Activated naive CD4-positive, alpha-beta T cell (primary cell): ENCODE measurements at regions not wholly inside any gene's neighbourhood (a gene's known extent, or its start where the extent isn't known, plus 50 kb on each side); places are given as distances from the start of the nearest gene placed in this dataset.

Experiments used
- DNase-seq, 4 experiments: peaks; one replicate each; lab custom pipeline; 2025; lab: John Stamatoyannopoulos, UW

DNA sequence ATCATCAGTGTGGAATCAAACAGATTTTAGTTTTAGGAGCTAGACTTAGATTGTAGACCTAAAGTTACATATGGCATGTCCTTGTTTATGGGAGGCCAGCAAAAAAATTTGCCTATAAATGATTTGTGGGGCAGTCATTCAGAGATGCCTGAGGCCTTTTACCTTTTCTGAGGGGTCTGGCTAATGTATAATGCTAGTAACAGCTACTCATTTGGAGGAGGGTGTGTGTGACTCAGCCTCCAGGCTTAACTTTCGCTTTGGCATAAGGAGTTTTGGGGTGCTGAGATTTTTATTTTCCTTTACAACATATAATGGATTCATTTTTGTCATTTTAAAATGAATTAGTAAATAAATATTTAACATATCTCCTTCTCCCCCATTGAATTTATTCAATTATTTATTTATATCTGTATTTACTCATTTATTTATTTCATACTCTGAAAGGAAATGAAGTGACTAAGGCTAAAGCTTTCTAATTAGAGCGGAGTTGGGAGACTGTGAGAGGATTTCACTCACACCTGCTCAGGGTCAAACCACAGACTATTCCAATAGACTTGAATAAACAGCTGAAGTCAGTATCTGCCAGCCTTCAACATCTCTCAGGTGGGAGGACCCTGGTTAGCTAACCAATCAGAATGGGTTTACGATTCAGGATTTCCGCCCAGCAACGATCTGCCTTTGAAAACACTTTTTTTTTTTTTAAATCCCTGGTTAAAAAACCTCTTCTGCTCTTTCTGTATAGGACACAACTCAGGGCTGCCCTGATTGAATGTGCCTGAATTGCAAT lies 487.5 kb upstream of the SGCD start:
- DNase-seq: no peak

DNA sequence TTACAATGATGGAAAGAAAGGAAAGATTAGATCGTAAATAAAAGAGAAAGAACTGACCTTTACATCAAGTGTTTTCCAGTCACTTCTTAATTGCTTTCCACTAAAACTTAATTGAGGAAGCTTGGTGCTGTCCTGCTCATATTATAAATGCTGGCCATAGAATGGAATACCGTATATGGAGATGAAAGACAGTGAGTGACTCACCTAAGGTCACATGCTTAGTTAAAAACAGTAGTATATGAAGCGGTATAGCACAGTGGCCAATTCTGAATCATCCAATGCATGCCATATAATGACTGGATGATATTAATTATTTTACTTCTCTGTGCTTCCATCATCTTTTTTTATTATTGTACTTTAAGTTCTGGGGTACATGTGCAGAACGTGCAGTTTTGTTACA lies 482.4 kb upstream of the SGCD start:
- DNase-seq: no peak

DNA sequence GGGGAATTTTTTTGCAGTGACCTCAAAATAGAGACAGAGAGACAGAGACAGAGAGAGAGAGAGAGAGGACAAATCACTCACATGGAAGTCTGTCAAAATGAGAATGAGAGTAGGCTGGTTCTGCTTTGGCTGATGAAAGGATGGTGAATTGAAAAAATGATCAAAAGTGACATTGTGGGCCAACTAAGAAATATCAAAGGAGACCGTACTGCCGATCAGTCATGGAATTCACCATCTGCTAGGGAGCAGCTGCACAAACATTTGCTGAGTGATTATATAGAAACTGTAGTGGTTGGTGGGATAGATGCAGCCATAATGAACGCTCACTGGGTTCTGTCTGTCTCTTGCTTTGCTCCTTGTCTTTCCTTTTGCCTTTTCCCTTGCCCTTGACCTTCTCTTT lies 476.6 kb upstream of the SGCD start:
- no peak for DNase-seq

DNA sequence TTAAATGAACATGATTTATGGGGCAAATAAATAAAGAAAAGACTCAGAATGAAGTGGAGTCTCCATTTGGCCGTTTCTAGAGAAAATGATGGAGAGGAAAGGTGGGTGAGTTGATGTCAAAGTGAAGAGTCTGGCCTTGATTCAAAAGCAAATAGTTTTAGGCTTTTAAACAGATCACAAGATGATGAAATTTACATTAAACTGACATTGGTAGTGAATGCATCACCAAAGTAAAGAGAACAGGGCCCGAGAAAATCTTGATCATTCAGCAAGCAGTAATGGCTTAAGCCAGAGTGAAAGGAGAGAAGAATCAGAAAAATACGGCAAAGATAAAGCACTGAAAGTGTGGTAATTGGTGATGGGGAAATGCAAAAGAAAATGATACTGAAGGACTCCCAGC lies 460.0 kb upstream of the SGCD start:
- no peak for DNase-seq

DNA sequence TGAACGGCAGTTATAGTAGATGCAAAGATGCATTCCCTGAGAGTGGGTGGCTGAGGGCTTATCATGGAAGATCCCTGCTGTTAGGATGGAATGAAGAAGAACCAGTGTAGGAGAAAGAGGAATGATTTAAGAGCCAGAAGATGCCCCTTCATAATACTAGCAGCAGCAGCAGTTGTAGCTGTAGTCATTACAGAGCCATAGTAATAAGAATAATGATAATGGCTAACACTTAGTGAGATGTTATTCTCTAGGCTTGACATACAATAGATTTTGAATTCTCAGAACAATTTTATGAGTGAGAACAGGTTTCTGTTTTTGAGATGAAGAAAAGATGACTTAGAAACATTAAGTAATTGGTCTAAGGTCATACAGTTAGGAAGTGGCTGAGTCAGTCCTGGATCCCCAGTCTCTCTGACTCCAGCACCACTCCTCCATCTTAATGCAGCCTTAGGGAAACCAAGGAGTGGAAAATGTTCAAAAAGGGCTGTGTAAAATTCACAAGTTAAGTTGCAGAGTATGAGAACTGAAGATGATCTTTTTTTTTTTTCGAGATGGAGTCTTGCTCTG lies 459.4 kb upstream of the SGCD start:
- DNase-seq: no peak

DNA sequence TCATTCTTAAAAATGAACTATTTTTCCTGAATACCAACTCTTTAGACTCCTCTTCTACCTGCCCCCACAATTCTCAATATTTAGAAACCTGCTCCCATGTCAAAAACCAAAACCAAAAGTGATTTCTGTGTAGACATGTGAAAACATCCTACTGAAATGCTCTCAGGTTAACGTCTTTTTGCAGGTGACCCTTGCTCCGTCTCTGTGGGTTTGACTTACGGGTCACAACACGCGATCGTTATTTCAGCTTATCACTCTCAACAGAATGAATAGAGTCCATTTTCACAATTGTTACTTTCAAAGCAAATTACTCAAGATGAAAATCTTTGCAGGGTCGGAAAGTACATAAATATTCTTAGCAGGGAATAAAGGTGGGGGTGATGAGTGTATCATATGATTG lies 456.3 kb upstream of the SGCD start:
- DNase-seq: no peak

DNA sequence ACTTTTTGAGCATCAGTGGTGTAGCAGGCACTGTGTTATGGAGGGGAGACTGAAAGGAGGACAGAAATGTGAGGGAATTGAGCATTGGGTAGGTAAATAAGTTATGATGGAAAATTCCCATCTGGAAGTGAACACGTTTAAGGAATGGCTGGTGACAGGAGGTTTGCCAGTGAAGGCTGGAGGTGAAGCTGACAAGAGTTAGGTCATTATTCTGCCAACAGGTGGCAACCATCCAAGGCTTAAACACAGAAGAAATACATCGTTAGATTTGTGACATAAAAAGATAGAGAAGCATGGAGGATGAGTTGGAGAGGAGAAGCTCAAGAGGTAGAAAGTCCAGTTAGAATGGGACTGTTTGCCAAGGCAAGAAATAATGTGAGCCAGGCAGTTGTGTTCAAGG lies 455.3 kb upstream of the SGCD start:
- no peak for DNase-seq

DNA sequence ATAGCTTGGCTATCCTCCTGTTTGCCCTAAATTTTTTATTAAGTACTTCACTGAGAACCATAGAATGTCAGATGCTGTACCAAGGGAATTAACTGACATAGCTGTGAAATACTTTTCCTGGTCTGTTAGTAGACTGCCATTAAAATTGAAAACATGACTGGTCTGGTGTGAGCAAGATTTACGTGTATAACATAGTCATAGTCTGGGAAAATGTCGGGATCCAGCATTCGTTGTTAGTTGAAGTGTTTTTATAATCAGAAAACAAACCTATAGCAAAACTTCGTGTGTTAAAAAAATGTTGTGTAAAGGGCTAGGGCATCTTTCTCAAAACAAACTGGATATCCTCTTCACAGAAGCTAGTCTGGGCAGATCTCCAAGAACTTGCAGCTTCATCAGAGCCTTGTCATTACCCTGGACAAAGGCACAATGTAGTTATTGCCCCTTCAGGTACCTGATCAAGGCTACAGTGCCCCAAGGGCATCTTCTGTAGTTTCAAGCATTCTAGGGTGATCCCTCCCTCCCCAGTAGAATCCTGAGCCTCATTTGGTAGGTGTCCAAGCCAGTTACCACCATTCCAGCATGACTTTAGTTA lies 454.2 kb upstream of the SGCD start:
- no peak for DNase-seq

DNA sequence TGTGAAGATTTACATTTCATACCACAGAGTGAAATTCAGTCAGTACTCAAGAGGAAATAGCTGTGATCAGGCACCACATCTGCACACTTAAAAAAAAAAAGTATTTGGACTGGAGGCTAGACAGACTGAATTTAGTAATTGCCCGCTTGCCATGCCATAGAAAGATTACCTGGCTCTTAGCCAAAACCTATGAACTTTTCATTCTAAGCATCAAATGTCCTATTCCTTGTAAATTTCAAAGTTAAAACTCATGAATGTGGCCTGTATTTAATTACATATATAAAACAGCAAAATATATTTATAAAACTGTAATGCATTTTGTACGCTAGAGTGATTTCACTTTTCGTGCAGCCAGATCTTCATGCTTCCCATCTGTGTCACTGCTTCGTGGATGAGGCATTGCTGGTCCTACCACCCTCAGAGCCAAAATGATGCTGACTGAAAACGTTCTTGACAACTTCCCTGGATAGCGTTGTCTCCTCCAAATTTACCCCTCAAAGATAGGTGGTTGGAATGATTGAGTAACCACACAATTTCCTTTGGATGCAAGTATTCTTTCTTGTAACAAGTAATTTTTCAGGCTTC lies 447.9 kb upstream of the SGCD start:
- DNase-seq: no peak

DNA sequence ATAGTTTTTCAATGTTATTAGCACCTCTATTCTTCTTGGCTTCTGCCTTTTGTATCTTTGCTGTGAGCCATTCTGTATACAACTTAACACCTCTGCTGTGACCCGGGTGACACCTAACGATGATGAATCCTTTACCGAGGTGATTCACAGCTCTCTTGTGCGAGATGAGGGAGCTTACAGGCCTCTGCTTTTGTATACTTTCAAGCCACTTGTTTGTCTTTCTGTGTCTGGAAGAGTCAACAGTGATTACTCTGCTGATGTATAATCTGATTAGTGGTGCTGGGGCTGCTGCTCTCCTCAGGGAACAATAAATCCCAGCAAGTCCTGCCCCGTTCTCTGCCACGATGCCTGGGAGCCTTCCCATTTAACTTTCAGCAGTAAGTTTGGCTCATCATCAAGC lies 442.9 kb upstream of the SGCD start:
- no peak for DNase-seq

DNA sequence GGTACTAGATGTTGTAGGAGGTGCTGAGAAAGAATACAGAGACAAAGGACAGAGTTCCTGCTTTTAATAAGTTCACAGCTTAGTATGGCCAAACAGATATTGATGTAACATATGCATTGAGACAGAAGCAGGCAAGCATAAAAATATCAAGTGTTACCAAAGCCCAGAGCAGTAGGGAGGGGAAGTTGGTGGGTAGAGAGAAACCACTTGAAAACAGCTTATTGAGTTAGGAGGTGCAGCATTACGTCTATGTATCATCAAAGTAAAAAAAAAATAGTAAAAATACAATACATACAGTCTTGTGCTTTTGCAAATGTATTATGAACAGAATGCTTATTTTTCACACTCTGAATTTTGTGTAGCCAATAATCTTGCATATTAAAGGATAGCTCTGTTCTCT lies 441.8 kb upstream of the SGCD start:
- no peak for DNase-seq

DNA sequence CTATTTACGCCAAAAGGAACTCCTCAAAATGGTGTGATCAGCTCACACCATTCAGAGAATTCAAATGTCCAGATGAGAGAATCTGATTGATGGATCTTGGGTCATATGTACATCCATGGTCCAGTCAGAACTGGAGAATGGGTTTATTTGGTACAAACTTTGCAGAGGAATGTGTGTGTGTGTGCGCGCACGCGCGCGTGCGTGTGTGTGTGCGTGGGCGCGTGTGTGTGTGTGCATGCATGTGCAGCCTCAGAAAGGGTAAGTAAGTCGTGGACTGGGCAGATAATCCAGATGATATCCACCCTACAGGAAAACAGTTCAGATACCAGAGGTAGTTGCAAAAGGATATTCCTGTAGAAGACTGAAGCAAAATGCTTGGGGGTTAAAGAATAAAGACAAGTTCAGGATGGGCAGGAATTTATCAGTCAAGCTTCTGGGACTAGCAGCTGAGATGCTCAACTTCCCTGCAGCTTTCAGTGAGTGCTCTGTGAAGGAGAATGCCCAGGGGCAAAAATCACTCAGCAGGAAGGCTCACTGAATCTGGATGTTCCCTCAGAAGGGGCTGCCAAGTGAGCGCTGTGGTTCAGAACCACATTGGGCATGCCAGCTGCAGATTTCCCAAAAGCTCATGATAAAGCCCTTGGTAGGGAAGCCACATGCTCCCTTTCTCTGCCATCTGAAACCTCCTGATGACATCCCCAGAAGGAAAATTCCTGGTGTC lies 440.5 kb upstream of the SGCD start:
- no peak for DNase-seq

DNA sequence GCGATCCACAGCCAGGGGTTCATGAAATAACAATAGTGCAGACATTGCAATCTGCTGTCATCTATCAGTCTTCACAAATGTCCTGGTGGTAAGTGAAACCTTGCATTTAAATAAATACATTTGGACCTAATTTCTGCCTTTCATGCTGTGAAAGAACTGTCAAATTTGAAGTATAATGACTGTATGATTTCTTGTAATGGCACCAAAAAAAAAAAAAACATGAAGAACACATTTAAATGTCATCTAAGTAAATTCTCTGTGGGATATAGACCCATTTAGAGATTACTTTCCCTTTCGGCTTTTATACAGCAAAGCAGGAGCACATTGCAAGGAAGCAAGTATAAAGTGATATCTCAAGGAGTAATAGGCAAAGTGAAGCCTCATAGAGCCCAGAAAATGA lies 431.5 kb upstream of the SGCD start:
- DNase-seq: no peak

DNA sequence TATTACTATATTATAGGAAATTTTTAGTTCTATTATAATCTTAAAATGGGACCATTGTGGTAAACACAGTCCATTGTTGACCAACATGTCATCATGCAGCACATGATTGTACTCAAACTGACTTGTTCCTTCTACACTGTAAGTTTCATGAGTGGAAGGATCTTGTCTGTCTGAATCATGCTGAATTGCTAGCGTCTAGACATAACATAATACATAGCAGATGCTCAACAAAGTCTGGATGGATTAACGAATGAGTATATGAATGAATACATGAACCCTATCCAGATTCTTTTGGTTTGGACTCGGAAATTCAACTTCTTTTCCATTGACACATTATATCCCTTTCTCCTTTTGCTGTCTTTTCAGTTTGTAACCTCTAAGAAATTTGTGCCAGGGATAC lies 429.2 kb upstream of the SGCD start:
- no peak for DNase-seq

DNA sequence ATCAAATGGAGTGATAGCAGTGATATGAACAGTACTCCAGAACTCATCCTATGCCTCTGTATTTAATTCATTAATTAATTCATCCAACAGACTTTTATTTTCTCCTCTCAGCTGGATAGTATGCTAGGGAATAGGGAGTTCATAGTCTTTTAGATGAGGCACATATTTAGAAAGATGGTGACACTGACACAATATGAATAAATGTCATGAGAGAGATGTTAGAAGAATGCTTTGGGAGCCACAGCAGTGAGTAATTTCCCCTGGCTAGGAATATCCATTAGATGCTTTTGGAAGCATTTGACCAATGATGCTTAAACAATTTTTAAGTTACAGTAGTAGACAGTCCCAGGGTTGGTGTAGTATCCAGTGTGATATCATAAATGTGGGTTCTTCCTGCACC lies 428.7 kb upstream of the SGCD start:
- no peak for DNase-seq

DNA sequence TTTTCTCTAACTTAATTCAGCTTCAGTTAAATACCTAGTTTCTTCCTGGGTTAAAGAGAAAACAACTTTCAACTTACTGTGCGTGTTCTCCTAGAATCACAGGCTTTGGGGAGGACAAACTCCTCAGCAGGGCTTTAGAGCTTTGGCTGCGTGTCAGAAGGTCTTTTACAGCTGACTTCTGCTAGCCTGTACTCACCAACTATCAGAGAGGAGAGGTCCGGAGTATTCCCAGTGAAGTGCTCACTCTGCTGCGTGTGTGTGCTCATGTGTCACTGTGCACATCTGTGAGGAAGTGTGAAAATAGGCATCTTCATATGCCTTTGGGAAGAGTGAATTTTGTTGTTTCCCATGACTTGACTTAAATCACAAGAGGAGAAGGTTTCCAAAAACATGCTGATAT lies 423.2 kb upstream of the SGCD start:
- DNase-seq: no peak

DNA sequence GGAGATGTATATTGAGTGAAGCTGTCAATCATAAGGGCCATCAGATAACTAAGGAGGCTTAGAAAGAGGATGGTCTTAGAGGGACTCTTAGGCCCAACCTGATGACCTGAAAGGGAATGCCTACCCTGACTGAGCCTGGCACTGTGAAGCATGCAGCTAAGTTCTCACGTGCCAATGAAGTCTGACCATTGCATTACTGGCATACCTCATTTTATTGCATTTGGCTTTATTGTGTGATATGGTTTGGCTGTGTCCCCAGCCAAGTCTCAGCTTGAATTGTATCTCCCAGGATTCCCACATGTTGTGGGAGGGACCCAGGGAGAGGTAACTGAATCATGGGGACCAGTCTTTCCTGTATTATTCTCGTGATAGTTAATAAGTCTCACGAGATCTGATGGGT lies 421.6 kb upstream of the SGCD start:
- no peak for DNase-seq

DNA sequence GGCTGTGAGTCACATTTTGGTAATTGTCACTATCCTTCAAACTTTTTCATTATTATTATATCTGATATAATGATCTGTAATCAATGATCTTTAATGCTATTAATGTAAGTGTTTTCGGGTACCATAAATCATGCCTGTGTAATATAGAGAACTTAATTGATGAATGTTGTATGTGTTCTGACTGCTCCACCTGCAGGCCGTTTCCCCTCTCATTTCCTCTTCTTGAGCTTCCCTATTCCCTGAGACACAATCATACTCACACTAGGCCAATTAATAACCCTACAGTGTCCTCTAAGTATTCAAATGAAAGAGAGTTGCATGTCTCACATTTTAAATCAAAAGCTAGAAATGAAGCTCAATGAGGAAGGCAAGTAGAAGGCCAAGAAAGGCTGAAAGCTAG lies 420.9 kb upstream of the SGCD start:
- DNase-seq: no peak

DNA sequence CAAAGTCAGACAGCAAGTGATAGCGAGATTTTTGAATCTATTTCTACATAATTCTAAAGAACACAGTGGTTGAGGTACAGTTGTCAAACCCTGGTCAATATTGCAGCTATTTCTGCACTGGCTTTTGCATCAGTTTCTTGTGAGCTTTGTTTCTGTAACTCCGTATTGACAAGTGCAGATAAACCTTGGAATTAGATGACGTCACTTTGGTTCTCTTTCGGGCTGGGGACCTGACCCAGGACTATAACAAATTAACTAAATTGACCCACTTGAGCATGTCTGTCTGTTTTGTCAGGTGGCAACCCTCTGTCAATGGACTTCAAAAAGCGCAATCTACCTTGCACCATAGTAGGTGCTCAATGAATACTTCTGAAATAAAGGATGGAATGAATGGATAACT lies 418.4 kb upstream of the SGCD start:
- no peak for DNase-seq

DNA sequence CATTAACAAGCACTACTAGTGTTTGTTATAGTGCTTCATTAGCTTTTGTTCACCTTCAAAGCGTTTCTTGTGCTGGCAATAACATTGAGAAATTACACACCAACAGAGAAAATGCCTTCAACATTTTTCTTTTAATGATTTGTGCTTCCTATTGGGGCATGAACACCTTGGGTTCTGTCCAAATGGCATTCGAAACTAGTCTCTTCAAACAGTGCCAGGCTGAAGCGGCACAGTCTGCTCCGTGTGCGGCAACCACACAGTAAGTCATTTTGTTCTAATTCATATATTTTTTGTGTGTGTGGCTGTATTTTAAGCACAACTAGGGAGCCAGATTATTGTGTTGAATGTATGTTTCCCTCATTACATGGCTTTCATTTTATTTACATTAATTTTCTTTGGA lies 414.7 kb upstream of the SGCD start:
- DNase-seq: no peak

DNA sequence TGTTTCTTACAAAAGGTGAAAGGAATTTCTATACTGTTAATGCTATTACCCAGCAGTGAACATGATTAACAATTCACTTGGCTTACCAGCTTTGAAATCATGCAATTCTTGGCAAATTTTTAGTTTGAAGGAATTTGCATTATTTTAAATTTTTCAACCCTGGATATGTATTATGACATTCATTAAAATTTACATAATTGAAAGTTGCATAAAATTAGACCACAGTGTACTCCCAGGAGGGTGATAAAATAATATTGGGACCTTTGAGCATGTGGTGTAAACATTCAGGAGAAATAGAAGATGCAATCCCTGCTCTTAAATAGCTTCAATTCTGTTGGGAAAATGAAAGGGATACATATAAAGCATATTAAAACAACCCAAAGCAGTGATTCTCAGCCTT lies 412.2 kb upstream of the SGCD start:
- no peak for DNase-seq

DNA sequence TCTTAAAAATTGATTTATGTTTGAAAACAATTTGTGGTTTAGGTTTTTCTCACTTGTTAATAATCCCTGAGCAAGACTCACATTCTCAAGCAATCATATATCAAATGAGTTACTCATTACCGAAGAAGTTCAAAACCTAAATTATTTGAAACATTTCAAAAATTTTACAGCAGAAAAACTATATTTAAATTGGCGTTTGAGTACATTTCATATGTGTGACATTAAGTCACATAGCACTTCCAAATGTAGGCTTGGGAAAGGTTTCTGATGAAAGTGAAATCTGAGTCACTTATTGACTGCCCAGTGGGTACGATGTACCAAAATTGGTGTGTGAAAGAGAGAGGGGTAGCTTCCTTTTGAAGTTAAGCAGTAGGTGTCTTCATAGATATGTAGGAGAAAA lies 411.4 kb upstream of the SGCD start:
- DNase-seq: no peak

DNA sequence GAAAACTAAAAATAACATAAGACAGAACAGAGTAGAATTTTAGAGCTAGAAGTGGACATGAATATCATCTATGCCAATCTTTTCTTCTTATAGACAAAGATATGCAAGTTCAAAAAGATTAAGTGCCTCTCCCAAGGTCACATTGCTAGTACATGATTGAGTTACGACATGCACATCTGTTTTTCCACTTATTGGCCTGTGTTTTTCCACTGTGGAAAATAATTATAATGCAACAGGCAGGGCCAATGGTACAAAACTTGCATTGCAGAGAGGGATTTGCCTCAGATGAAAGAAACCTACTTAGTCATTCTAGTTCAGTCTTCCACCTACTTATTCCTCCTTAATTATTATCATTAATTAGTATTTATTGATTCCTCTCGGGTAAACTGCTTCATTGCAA lies 407.8 kb upstream of the SGCD start:
- no peak for DNase-seq
